AG20443 (cell line): ENCODE measurements at regions not wholly inside any gene's neighbourhood (a gene's known extent, or its start where the extent isn't known, plus 50 kb on each side); places are given as distances from the start of the nearest gene placed in this dataset.
"Not testable (repeated sequence)": the region's sequence is repeated elsewhere in the genome, so short reads cannot be mapped to it uniquely, and the experiment has no call there.

ENCODE experiments used
- DNase-seq: peaks from one replicate; pipeline ENCODE4 v3.0.0; 2012; ENCODE audit warnings: low spot score, mixed read lengths

GRCh38 chr7:122248472-122248871 is 56.1 kb downstream of the FEZF1 start:
- no peak for DNase-seq

GRCh38 chr7:122238729-122239128 is 65.8 kb downstream of the FEZF1 start:
- not testable (repeated sequence) for DNase-seq

GRCh38 chr7:122238297-122238696 is 66.3 kb downstream of the FEZF1 start:
- DNase-seq = not testable (repeated sequence)

- no peak for DNase-seq
Observed at GRCh38 chr7:122225874-122226273, 78.7 kb downstream of the FEZF1 start.

GRCh38 chr7:122219253-122219865 is 75.3 kb upstream of the AASS start:
- peak; percentile 26 for DNase-seq

GRCh38 chr7:122217125-122217524 is 73.1 kb upstream of the AASS start:
- no peak for DNase-seq

- no peak for DNase-seq
Observed at GRCh38 chr7:122212754-122213153, 68.7 kb upstream of the AASS start.

- DNase-seq = no peak
Observed at GRCh38 chr7:122211362-122211761, 67.3 kb upstream of the AASS start.

- DNase-seq = no peak
Observed at GRCh38 chr7:122206985-122207384, 62.9 kb upstream of the AASS start.

GRCh38 chr7:122203814-122204213 is 59.8 kb upstream of the AASS start:
- DNase-seq = no peak

GRCh38 chr7:122200888-122201287 is 56.8 kb upstream of the AASS start:
- no peak for DNase-seq

GRCh38 chr7:122199171-122199570 is 55.1 kb upstream of the AASS start:
- DNase-seq = no peak

GRCh38 chr7:122198581-122198980 is 54.5 kb upstream of the AASS start:
- no peak for DNase-seq
